ENCODE measurements at regions not wholly inside any gene's neighbourhood (a gene's known extent, or its start where the extent isn't known, plus 50 kb on each side); places are given as distances from the start of the nearest gene placed in this dataset.

GRCh38 chr7:119982884-119983283 is 290.1 kb upstream of the KCND2 start:
- CTCF ChIA-PET: no interaction called here
- no TSS peak for BruUV-seq (replicated peaks)
- no peak overlapping the region for H3K27ac ChIP-seq (ENCODE audit: low read depth, low read length, poor library complexity, severe bottlenecking)

DNA sequence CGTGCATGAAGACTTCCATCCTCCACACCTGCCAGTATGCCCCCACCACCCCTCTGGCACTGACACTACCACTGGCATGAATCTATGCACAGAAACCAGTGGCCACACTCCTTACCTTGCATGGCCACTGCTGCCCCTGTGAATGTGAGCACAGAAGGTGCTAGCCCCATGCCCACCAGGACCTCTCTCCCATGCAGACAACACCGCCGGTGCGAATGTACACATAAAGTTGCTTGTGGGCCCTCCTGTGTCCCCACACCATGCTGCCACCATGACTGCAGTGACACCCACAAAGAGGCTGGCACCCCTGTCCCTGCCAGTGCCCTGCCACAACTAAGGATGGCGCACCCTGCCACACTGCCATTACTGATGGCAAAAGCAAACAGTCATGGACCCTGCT is 289.5 kb upstream of the KCND2 start:
- TF ChIP-seq CTCF (conservative IDR thresholded peaks at IDR 0.05; ENCODE audit: low read depth, low read length): no peak
- TF ChIP-seq EZH2 (IDR thresholded peaks at IDR 0.05; ENCODE audit: borderline replicate concordance, low read depth, low read length, poor library complexity, severe bottlenecking): no peak
- Histone ChIP-seq H3K4me3 (ENCODE audit: low read depth, low read length, poor library complexity, severe bottlenecking) (no peak overlapping the region), H3K27ac (ENCODE audit: low read depth, low read length, poor library complexity, severe bottlenecking) (no peak overlapping the region), H3K27me3 (replicated peaks; ENCODE audit: insufficient read depth, low read depth, low read length, poor library complexity) (no peaks in the 10 kb centered on the region), H3K9me3 (ENCODE audit: low read depth, low read length, poor library complexity, severe bottlenecking) (no peaks in the 10 kb centered on the region), H3K36me3 (ENCODE audit: insufficient read depth, low read length, poor library complexity, severe bottlenecking) (no peaks in the 10 kb centered on the region), H3K4me1 (ENCODE audit: insufficient read depth, low read length, poor library complexity, severe bottlenecking) (no peaks in the 10 kb centered on the region)
- ChIA-PET POLR2A (ENCODE audit: low non-redundant PET) (no interaction called here), CTCF (no interaction called here)
- intact Hi-C loops (cut with micrococcal nuclease; ENCODE audit: unreplicated experiment): no loop called here
- DNase-seq (ENCODE audit: low spot score): no peak
- BruUV-seq (replicated peaks): no TSS peak

More at GRCh38 chr7:119982884-119983283, 290.1 kb upstream of the KCND2 start:
- no peak for DNase-seq (ENCODE audit: low spot score)
- H3K9me3 ChIP-seq (ENCODE audit: low read depth, low read length, poor library complexity, severe bottlenecking): no peaks in the 10 kb centered on the region
- intact Hi-C loops (cut with micrococcal nuclease; ENCODE audit: unreplicated experiment): no loop called here
- H3K27me3 ChIP-seq (replicated peaks; ENCODE audit: insufficient read depth, low read depth, low read length, poor library complexity): no peaks in the 10 kb centered on the region
- POLR2A ChIA-PET (ENCODE audit: low non-redundant PET): no interaction called here
- no peak overlapping the region for H3K4me3 ChIP-seq (ENCODE audit: low read depth, low read length, poor library complexity, severe bottlenecking)
- TF ChIP-seq CTCF (conservative IDR thresholded peaks at IDR 0.05; ENCODE audit: low read depth, low read length): no peak
- TF ChIP-seq EZH2 (IDR thresholded peaks at IDR 0.05; ENCODE audit: borderline replicate concordance, low read depth, low read length, poor library complexity, severe bottlenecking): no peak
- H3K36me3 ChIP-seq (ENCODE audit: insufficient read depth, low read length, poor library complexity, severe bottlenecking): no peaks in the 10 kb centered on the region
- no peaks in the 10 kb centered on the region for H3K4me1 ChIP-seq (ENCODE audit: insufficient read depth, low read length, poor library complexity, severe bottlenecking)

GRCh38 chr7:119984247-119984646 is 288.7 kb upstream of the KCND2 start:
- no peak for DNase-seq (ENCODE audit: low spot score)
- no peak for TF ChIP-seq EZH2 (IDR thresholded peaks at IDR 0.05; ENCODE audit: borderline replicate concordance, low read depth, low read length, poor library complexity, severe bottlenecking)
- H3K4me1 ChIP-seq (ENCODE audit: insufficient read depth, low read length, poor library complexity, severe bottlenecking): no peaks in the 10 kb centered on the region
- ChIA-PET POLR2A (ENCODE audit: low non-redundant PET) (interaction anchor here (0.6 kb wide), 2 partner anchors 159 to 743 kb away, joined by 4 to 10 read pairs; no protein-coding TSS in a partner anchor), CTCF (no interaction called here)
- no TSS peak for BruUV-seq (replicated peaks)
- no peaks in the 10 kb centered on the region for H3K36me3 ChIP-seq (ENCODE audit: insufficient read depth, low read length, poor library complexity, severe bottlenecking)
- H3K27ac ChIP-seq (ENCODE audit: low read depth, low read length, poor library complexity, severe bottlenecking): no peak overlapping the region
- intact Hi-C loops (cut with micrococcal nuclease; ENCODE audit: unreplicated experiment): no loop called here
- no peaks in the 10 kb centered on the region for H3K27me3 ChIP-seq (replicated peaks; ENCODE audit: insufficient read depth, low read depth, low read length, poor library complexity)
- H3K9me3 ChIP-seq (ENCODE audit: low read depth, low read length, poor library complexity, severe bottlenecking): no peaks in the 10 kb centered on the region
- H3K4me3 ChIP-seq (ENCODE audit: low read depth, low read length, poor library complexity, severe bottlenecking): no peak overlapping the region

DNA sequence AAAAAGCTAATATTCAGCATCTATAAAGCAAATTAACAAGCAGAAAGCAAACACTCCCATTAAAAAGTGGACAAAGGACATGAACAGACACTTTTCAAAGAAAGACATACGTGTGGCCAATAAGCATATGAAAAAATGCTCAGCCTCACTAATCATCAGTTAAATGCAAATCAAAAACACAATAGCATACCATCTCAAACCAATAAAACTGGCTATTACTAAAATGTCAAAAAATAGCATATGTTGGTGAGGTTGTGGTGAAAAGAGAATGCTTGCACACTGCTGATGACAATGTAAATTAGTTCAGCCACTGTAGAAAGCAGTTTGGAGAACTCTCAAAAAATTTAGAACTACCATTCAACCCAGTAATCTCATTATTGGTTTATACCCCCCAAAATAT is 284.6 kb upstream of the KCND2 start:
- no peak overlapping the region for H3K4me3 ChIP-seq (ENCODE audit: low read depth, low read length, poor library complexity, severe bottlenecking)
- no peaks in the 10 kb centered on the region for H3K9me3 ChIP-seq (ENCODE audit: low read depth, low read length, poor library complexity, severe bottlenecking)
- intact Hi-C loops (cut with micrococcal nuclease; ENCODE audit: unreplicated experiment): no loop called here
- no peaks in the 10 kb centered on the region for H3K4me1 ChIP-seq (ENCODE audit: insufficient read depth, low read length, poor library complexity, severe bottlenecking)
- CTCF ChIA-PET: no interaction called here
- no peak overlapping the region for H3K27ac ChIP-seq (ENCODE audit: low read depth, low read length, poor library complexity, severe bottlenecking)
- H3K27me3 ChIP-seq (replicated peaks; ENCODE audit: insufficient read depth, low read depth, low read length, poor library complexity): no peaks in the 10 kb centered on the region
- BruUV-seq (replicated peaks): no TSS peak
- POLR2A ChIA-PET (ENCODE audit: low non-redundant PET): no interaction called here
- no peak for TF ChIP-seq CTCF (conservative IDR thresholded peaks at IDR 0.05; ENCODE audit: low read depth, low read length)
- no peak for TF ChIP-seq EZH2 (IDR thresholded peaks at IDR 0.05; ENCODE audit: borderline replicate concordance, low read depth, low read length, poor library complexity, severe bottlenecking)
- no peaks in the 10 kb centered on the region for H3K36me3 ChIP-seq (ENCODE audit: insufficient read depth, low read length, poor library complexity, severe bottlenecking)
- DNase-seq (ENCODE audit: low spot score): no peak

Data from A673 (cell line).